A673 (cell line): ENCODE measurements at regions not wholly inside any gene's neighbourhood (a gene's known extent, or its start where the extent isn't known, plus 50 kb on each side); places are given as distances from the start of the nearest gene placed in this dataset.

Source experiments
- CTCF ChIP-seq: fragments of 300-800, 200-600 bp; sonication (generic); conservative IDR thresholded peaks from 2 replicates; pipeline ENCODE4 v1.5.1; 2017; ENCODE audit warnings: low read depth, mild to moderate bottlenecking, antibody characterized with exemption, low read length, moderate library complexity, mixed read lengths
- EZH2 ChIP-seq: fragments of 200-600 bp; sonication (generic); IDR thresholded peaks from 2 replicates; pipeline ENCODE4 v1.6.1; 2017; ENCODE audit warnings: borderline replicate concordance, low read depth, mild to moderate bottlenecking, mixed read lengths, antibody characterized with exemption, low read length; ENCODE audit not compliant: poor library complexity, severe bottlenecking

GRCh38 chr2:48072583-48072982 lies 166.3 kb upstream of the FBXO11 start:
- no peak for TF ChIP-seq CTCF
- no peak for TF ChIP-seq EZH2
